Astrocyte (in vitro differentiated cells and primary cell): ENCODE measurements at regions not wholly inside any gene's neighbourhood (a gene's known extent, or its start where the extent isn't known, plus 50 kb on each side); places are given as distances from the start of the nearest gene placed in this dataset.

Source experiments
- DNase-seq: peaks from one replicate; pipeline ENCODE4 v3.0.0-alpha.2; 2010; ENCODE audit warnings: low read depth
- FAIRE-seq: peaks from 2 replicates; lab custom pipeline; 2011; peaks lifted over from hg19 to GRCh38; lab: Jason Lieb, UNC
- H2AFZ ChIP-seq: 2 replicates; pipeline ENCODE4 v1.6.0; 2012; ENCODE audit warnings: low read depth, low read length, inconsistent platforms
- H3K27ac ChIP-seq: 2 replicates; pipeline ENCODE4 v1.5.1; 2011; ENCODE audit warnings: low read depth, low read length, inconsistent platforms
- H3K27me3 ChIP-seq: 2 replicates; pipeline ENCODE4 v1.6.0; 2011; ENCODE audit warnings: low read length, inconsistent platforms; ENCODE audit not compliant: insufficient read depth
- H3K36me3 ChIP-seq: 2 replicates; pipeline ENCODE4 v1.5.1; 2011; ENCODE audit warnings: low read length, inconsistent platforms; ENCODE audit not compliant: insufficient read depth
- H3K4me1 ChIP-seq: 2 replicates; pipeline ENCODE4 v1.5.1; 2011; ENCODE audit warnings: low read length, inconsistent platforms; ENCODE audit not compliant: insufficient read depth
- H3K4me2 ChIP-seq: 2 replicates; pipeline ENCODE4 v1.6.0; 2012; ENCODE audit warnings: low read length, inconsistent platforms
- H3K4me3 ChIP-seq: 2 replicates; pipeline ENCODE4 v1.5.1; 2011; ENCODE audit warnings: low read depth, mild to moderate bottlenecking, low read length, inconsistent platforms; ENCODE audit not compliant: insufficient read depth
- H3K79me2 ChIP-seq: 2 replicates; pipeline ENCODE4 v1.6.0; 2012; ENCODE audit warnings: mild to moderate bottlenecking, low read length, inconsistent platforms; ENCODE audit not compliant: insufficient read depth
- H3K9ac ChIP-seq: 2 replicates; pipeline ENCODE4 v1.6.0; 2012; ENCODE audit warnings: mild to moderate bottlenecking, low read length, inconsistent platforms
- H3K9me3 ChIP-seq: 2 replicates; pipeline ENCODE4 v1.5.1; 2012; ENCODE audit warnings: low read depth, mild to moderate bottlenecking, low read length, inconsistent platforms; ENCODE audit not compliant: insufficient read depth
- H4K20me1 ChIP-seq: 2 replicates; pipeline ENCODE4 v1.6.0; 2012; ENCODE audit warnings: low read length, inconsistent platforms; ENCODE audit not compliant: insufficient read depth
- H3K27ac Mint-ChIP-seq: one replicate; pipeline ENCODE4 v1.8.0; 2021; ENCODE audit warnings: mild to moderate bottlenecking, mixed read lengths; ENCODE audit not compliant: unreplicated experiment
- H3K27me3 Mint-ChIP-seq: one replicate; pipeline ENCODE4 v1.8.0; 2021; ENCODE audit warnings: low read depth, mixed read lengths; ENCODE audit not compliant: unreplicated experiment
- H3K36me3 Mint-ChIP-seq: one replicate; pipeline ENCODE4 v1.8.0; 2021; ENCODE audit warnings: low read depth, mixed read lengths; ENCODE audit not compliant: unreplicated experiment
- H3K4me1 Mint-ChIP-seq: one replicate; pipeline ENCODE4 v1.8.0; 2021; ENCODE audit warnings: low read depth, mixed read lengths; ENCODE audit not compliant: unreplicated experiment
- H3K4me3 Mint-ChIP-seq: one replicate; pipeline ENCODE4 v1.8.0; 2021; ENCODE audit warnings: mild to moderate bottlenecking, moderate library complexity, mixed read lengths; ENCODE audit not compliant: unreplicated experiment
- H3K9me3 Mint-ChIP-seq: one replicate; pipeline ENCODE4 v1.8.0; 2021; ENCODE audit warnings: mild to moderate bottlenecking, mixed read lengths; ENCODE audit not compliant: unreplicated experiment
- CTCF ChIP-seq: IDR thresholded peaks from 2 replicates; pipeline ENCODE4 v1.5.1; 2011; ENCODE audit warnings: low read depth, mild to moderate bottlenecking, inconsistent platforms, low read length, moderate library complexity; ENCODE audit not compliant: insufficient read depth
- EZH2 ChIP-seq: IDR thresholded peaks from 2 replicates; pipeline ENCODE4 v1.6.1; 2012; ENCODE audit warnings: mild to moderate bottlenecking, low read length, inconsistent platforms; ENCODE audit not compliant: insufficient read depth

GRCh38 chr16:6993544-6993943 lies 339.1 kb upstream of the RBFOX1 start:
- no peak for FAIRE-seq
- Histone ChIP-seq H2AFZ (no peak overlapping the region), H3K27ac (no peak overlapping the region), H4K20me1 (no peaks in the 10 kb centered on the region), H3K4me3 (no peak overlapping the region), H3K4me2 (no peak overlapping the region), H3K36me3 (no peaks in the 10 kb centered on the region), H3K27me3 (no peaks in the 10 kb centered on the region), H3K9me3 (no peaks in the 10 kb centered on the region), H3K4me1 (no peaks in the 10 kb centered on the region), H3K79me2 (no peaks in the 10 kb centered on the region), H3K9ac (no peak overlapping the region)
- no peak for DNase-seq
- Mint-ChIP-seq H3K4me1 (no peaks in the 10 kb centered on the region), H3K9me3 (no peaks in the 10 kb centered on the region), H3K4me3 (no peak overlapping the region), H3K27ac (no peak overlapping the region), H3K27me3 (no peaks in the 10 kb centered on the region), H3K36me3 (no peaks in the 10 kb centered on the region)
- TF ChIP-seq EZH2 (no peak), CTCF (no peak)

DNA sequence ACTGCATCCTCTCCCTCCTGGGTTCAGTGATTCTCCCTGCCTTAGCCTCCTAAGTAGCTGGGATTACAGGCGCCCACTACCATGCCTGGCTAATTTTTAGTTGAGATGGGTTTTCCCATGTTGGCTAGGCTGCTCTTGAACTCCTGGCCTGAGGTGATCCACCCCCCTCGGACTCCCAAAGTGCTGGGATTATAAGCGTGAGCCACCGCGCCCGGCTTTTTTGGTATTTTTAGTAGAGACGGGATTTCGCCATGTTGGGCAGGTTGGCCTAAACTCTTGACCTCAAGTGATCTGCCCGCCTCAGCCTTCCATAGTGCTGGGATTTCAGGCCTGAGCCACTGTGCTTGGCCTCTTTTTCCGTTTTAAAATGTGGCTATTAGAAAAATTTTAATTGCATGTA lies 343.8 kb upstream of the RBFOX1 start:
- Histone ChIP-seq H3K27me3 (no peaks in the 10 kb centered on the region), H3K36me3 (no peaks in the 10 kb centered on the region), H3K4me1 (no peaks in the 10 kb centered on the region), H3K27ac (no peak overlapping the region), H3K9me3 (no peaks in the 10 kb centered on the region), H4K20me1 (no peaks in the 10 kb centered on the region), H3K4me2 (no peak overlapping the region), H3K79me2 (no peaks in the 10 kb centered on the region), H2AFZ (no peak overlapping the region), H3K4me3 (no peak overlapping the region), H3K9ac (no peak overlapping the region)
- H3K36me3 Mint-ChIP-seq = no peaks in the 10 kb centered on the region
- H3K27me3 Mint-ChIP-seq = no peaks in the 10 kb centered on the region
- FAIRE-seq (no peak), DNase-seq (no peak)
- H3K4me1 Mint-ChIP-seq = no peaks in the 10 kb centered on the region
- no peak overlapping the region for H3K27ac Mint-ChIP-seq
- no peaks in the 10 kb centered on the region for H3K9me3 Mint-ChIP-seq
- TF ChIP-seq CTCF (no peak), EZH2 (no peak)
- no peak overlapping the region for H3K4me3 Mint-ChIP-seq

DNA sequence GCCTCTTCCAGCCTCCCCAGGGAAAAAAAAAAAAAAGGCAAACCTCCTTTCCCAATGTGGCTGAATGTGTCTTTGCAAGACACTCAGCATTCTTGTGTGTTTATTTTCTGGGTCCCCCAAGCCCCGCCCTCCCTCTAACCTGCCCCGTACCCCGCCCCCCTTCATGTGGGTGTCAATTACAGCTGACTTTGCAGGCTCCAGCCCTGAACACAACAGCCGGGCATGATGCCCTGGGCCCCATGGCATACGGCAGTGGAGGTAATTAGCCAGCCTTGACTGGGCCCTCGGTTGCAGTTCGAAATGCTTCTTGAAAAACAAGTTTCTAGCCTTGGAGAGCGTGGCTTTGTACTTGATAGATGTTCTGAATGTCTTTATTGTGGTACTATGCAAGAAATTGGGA lies 354.7 kb upstream of the RBFOX1 start:
- H3K9ac ChIP-seq = no peak overlapping the region
- H3K27ac ChIP-seq = no peak overlapping the region
- no peak for FAIRE-seq
- no peaks in the 10 kb centered on the region for H3K9me3 ChIP-seq
- H3K4me3 Mint-ChIP-seq = no peak overlapping the region
- no peaks in the 10 kb centered on the region for H3K27me3 ChIP-seq
- no peak for DNase-seq
- H4K20me1 ChIP-seq = no peaks in the 10 kb centered on the region
- H3K27me3 Mint-ChIP-seq = no peaks in the 10 kb centered on the region
- peaks cover 1% of the 10 kb centered on the region for H3K9me3 Mint-ChIP-seq
- no peak overlapping the region for H3K4me3 ChIP-seq
- no peaks in the 10 kb centered on the region for H3K4me1 Mint-ChIP-seq
- H3K36me3 Mint-ChIP-seq = no peaks in the 10 kb centered on the region
- H3K27ac Mint-ChIP-seq = no peak overlapping the region
- H3K4me1 ChIP-seq = no peaks in the 10 kb centered on the region
- no peak for TF ChIP-seq EZH2
- no peak for TF ChIP-seq CTCF
- no peak overlapping the region for H3K4me2 ChIP-seq
- no peaks in the 10 kb centered on the region for H3K36me3 ChIP-seq
- no peaks in the 10 kb centered on the region for H3K79me2 ChIP-seq
- no peak overlapping the region for H2AFZ ChIP-seq
